Karpas-422 (cell line): ENCODE measurements at regions not wholly inside any gene's neighbourhood (a gene's known extent, or its start where the extent isn't known, plus 50 kb on each side); places are given as distances from the start of the nearest gene placed in this dataset.

Source experiments
- DNase-seq: peaks from one replicate; pipeline ENCODE4 v3.0.0-alpha.2; 2015
- H2AFZ ChIP-seq: fragments of 200-600 bp; sonication (generic); 2 replicates; pipeline ENCODE4 v1.6.1; 2014; ENCODE audit warnings: antibody characterized with exemption, low read length, mixed read lengths
- H3K27ac ChIP-seq: fragments of 200-600 bp; sonication (generic); 2 replicates; pipeline ENCODE4 v1.5.1; 2014; ENCODE audit warnings: mild to moderate bottlenecking, low read length, moderate library complexity
- H3K27me3 ChIP-seq: fragments of 200-600 bp; sonication (generic); 2 replicates; pipeline ENCODE4 v1.6.1; 2014; ENCODE audit warnings: low read length, mixed read lengths
- H3K36me3 ChIP-seq: fragments of 200-600 bp; sonication (generic); 2 replicates; pipeline ENCODE4 v1.6.1; 2014; ENCODE audit warnings: low read length, mixed read lengths; ENCODE audit not compliant: insufficient read depth
- H3K4me1 ChIP-seq: fragments of 200-600 bp; sonication (generic); 2 replicates; pipeline ENCODE4 v1.6.1; 2014; ENCODE audit warnings: mild to moderate bottlenecking, low read length, mixed read lengths
- H3K4me2 ChIP-seq: fragments of 200-600 bp; sonication (generic); 2 replicates; pipeline ENCODE4 v1.6.1; 2014; ENCODE audit warnings: low read length, low read depth, mild to moderate bottlenecking; ENCODE audit not compliant: poor library complexity, severe bottlenecking
- H3K4me3 ChIP-seq: fragments of 200-600 bp; sonication (generic); 2 replicates; pipeline ENCODE4 v1.5.1; 2014; ENCODE audit warnings: mild to moderate bottlenecking, antibody characterized with exemption, low read length, mixed read lengths
- H3K79me2 ChIP-seq: fragments of 200-600 bp; sonication (generic); 2 replicates; pipeline ENCODE4 v1.6.1; 2014; ENCODE audit warnings: mild to moderate bottlenecking, low read length, mixed read lengths
- H3K9ac ChIP-seq: fragments of 200-600 bp; sonication (generic); 2 replicates; pipeline ENCODE4 v1.6.0; 2014; ENCODE audit warnings: low read length
- H3K9me2 ChIP-seq: fragments of 200-600 bp; sonication (generic), shearing (Covaris generic); replicated peaks from 2 replicates; pipeline ENCODE4 v1.6.0; 2014; ENCODE audit warnings: mild to moderate bottlenecking, low read length, moderate library complexity; ENCODE audit not compliant: insufficient read depth
- H3K9me3 ChIP-seq: fragments of 300-700, 200-600 bp; sonication (generic); 2 replicates; pipeline ENCODE4 v1.6.1; 2014; ENCODE audit warnings: low read length, mixed read lengths
- H4K20me1 ChIP-seq: fragments of 200-600 bp; sonication (generic); 2 replicates; pipeline ENCODE4 v1.6.1; 2014; ENCODE audit warnings: mild to moderate bottlenecking, antibody characterized with exemption, low read length, low read depth; ENCODE audit not compliant: insufficient read depth

- DNase-seq = no peak
- Histone ChIP-seq H3K79me2 (no peaks in the 10 kb centered on the region), H3K27ac (no peak overlapping the region), H3K4me3 (no peak overlapping the region), H3K9ac (no peak overlapping the region), H3K9me3 (no peaks in the 10 kb centered on the region), H2AFZ (no peak overlapping the region), H3K4me1 (no peaks in the 10 kb centered on the region), H3K9me2 (no peaks in the 10 kb centered on the region), H3K4me2 (no peak overlapping the region), H3K36me3 (no peaks in the 10 kb centered on the region), H3K27me3 (no peaks in the 10 kb centered on the region), H4K20me1 (no peaks in the 10 kb centered on the region)
Measured at GRCh38 chr5:68725905-68726683, 367.7 kb upstream of the SLC30A5 start.

DNA sequence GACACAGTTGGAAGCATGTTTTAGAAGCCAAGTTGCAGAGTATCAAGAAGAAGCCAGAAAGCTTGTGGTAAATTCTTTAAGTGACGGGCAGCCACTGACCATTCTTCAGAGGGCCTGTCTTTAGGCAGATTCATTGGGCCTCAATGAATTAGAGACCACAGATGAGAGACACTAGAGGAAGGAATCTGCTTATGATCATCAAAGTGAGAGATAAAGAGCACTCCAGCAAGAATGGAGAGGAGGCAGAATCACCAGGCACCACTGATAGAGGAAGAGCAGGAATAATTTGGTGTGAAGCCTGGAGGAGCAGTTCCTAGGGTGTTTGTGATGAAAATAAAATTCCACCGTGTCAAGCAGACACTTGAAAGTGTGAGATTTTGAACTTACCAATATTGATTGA is 365.9 kb upstream of the SLC30A5 start:
- DNase-seq = no peak
- no peak overlapping the region for H2AFZ ChIP-seq
- no peaks in the 10 kb centered on the region for H3K9me3 ChIP-seq
- H3K9me2 ChIP-seq = no peaks in the 10 kb centered on the region
- no peaks in the 10 kb centered on the region for H3K4me1 ChIP-seq
- no peak overlapping the region for H3K27ac ChIP-seq
- H3K4me3 ChIP-seq = no peak overlapping the region
- no peak overlapping the region for H3K9ac ChIP-seq
- H3K4me2 ChIP-seq = no peak overlapping the region
- H3K36me3 ChIP-seq = no peaks in the 10 kb centered on the region
- no peaks in the 10 kb centered on the region for H4K20me1 ChIP-seq
- no peaks in the 10 kb centered on the region for H3K27me3 ChIP-seq
- H3K79me2 ChIP-seq = no peaks in the 10 kb centered on the region

DNA sequence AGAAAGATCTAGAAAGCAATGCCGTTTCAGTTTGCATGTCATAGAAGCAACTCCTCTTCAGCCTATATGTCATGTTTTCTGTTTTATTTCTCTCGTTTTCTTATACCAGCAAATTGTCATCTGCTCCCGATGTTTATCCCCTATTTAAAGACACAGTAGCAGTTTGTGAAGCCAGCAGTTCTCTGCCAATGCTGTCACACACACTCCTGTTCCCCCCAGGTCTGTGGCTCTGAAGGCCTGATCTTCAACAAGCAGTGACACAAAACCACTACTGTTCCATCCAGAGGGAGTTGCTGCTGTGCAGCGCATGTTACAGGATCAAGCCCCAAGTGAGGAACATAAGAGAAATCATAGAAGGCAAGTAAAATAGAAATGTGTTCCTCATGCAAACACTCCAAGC is 364.1 kb upstream of the SLC30A5 start:
- Histone ChIP-seq H3K4me1 (no peaks in the 10 kb centered on the region), H3K9me3 (no peaks in the 10 kb centered on the region), H2AFZ (no peak overlapping the region), H3K79me2 (no peaks in the 10 kb centered on the region), H4K20me1 (no peaks in the 10 kb centered on the region), H3K27ac (no peak overlapping the region), H3K36me3 (no peaks in the 10 kb centered on the region), H3K9me2 (no peaks in the 10 kb centered on the region), H3K9ac (no peak overlapping the region), H3K27me3 (no peaks in the 10 kb centered on the region), H3K4me3 (no peak overlapping the region), H3K4me2 (no peak overlapping the region)
- DNase-seq = no peak

- no peak overlapping the region for H3K4me3 ChIP-seq
- no peaks in the 10 kb centered on the region for H3K9me2 ChIP-seq
- H2AFZ ChIP-seq = no peak overlapping the region
- H3K4me2 ChIP-seq = no peak overlapping the region
- DNase-seq = no peak
- no peak overlapping the region for H3K27ac ChIP-seq
- no peaks in the 10 kb centered on the region for H3K9me3 ChIP-seq
- H3K36me3 ChIP-seq = no peaks in the 10 kb centered on the region
- no peaks in the 10 kb centered on the region for H3K79me2 ChIP-seq
- H3K9ac ChIP-seq = no peak overlapping the region
- no peaks in the 10 kb centered on the region for H3K4me1 ChIP-seq
- H3K27me3 ChIP-seq = no peaks in the 10 kb centered on the region
- no peaks in the 10 kb centered on the region for H4K20me1 ChIP-seq
Measured at GRCh38 chr5:68730220-68730978, 363.4 kb upstream of the SLC30A5 start.

GRCh38 chr5:68730979-68731654 is 362.7 kb upstream of the SLC30A5 start:
- Histone ChIP-seq H3K79me2 (no peaks in the 10 kb centered on the region), H4K20me1 (no peaks in the 10 kb centered on the region), H3K9me3 (no peaks in the 10 kb centered on the region), H2AFZ (no peak overlapping the region), H3K9ac (no peak overlapping the region), H3K4me2 (no peak overlapping the region), H3K4me1 (no peaks in the 10 kb centered on the region), H3K9me2 (no peaks in the 10 kb centered on the region), H3K27me3 (no peaks in the 10 kb centered on the region), H3K36me3 (no peaks in the 10 kb centered on the region), H3K27ac (no peak overlapping the region), H3K4me3 (no peak overlapping the region)
- DNase-seq = no peak

DNA sequence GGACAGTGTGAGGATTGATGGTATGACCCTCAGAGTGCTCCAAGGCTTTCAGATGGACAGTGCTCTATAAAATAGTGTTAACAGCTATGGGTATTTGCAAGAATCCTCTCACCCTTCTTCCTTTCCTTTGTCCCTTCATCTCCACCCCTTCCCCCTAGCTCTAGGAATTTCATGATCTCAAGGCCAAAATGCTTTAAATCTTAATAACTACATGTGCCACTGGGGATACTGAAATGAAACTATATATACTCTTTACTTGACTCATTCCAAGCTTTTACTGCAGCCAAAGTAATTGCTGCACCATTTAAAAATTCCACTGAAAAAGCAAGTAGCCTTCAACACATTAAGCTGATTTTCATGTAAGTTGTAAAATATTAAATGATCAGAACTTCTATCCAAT is 361.6 kb upstream of the SLC30A5 start:
- H3K27me3 ChIP-seq = no peaks in the 10 kb centered on the region
- no peaks in the 10 kb centered on the region for H3K79me2 ChIP-seq
- no peaks in the 10 kb centered on the region for H3K9me2 ChIP-seq
- no peaks in the 10 kb centered on the region for H3K4me1 ChIP-seq
- no peak overlapping the region for H2AFZ ChIP-seq
- DNase-seq = no peak
- H3K36me3 ChIP-seq = no peaks in the 10 kb centered on the region
- no peak overlapping the region for H3K4me3 ChIP-seq
- H4K20me1 ChIP-seq = no peaks in the 10 kb centered on the region
- H3K9me3 ChIP-seq = no peaks in the 10 kb centered on the region
- H3K4me2 ChIP-seq = no peak overlapping the region
- H3K27ac ChIP-seq = no peak overlapping the region
- no peak overlapping the region for H3K9ac ChIP-seq

DNA sequence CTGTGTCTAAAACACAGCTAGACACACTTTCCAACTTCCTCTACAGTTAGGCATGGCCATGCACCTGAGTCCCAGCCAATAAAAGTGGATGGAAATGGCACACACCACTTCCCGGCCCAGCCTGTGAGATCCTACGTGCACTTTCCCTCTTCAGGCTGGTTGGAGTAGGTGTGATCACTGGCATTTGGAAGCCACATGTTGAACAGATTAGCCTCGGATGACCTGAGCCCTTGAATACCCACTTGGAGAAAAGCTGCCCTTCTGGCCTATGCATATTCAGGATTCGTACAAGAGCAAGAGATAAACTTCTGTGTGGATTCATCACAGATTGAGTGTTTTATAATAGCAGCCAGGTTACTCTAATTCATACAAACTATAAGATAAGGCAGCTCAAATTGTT is 359.0 kb upstream of the SLC30A5 start:
- Histone ChIP-seq H2AFZ (no peak overlapping the region), H3K27me3 (no peaks in the 10 kb centered on the region), H3K9me2 (no peaks in the 10 kb centered on the region), H4K20me1 (no peaks in the 10 kb centered on the region), H3K4me3 (no peak overlapping the region), H3K36me3 (no peaks in the 10 kb centered on the region), H3K4me1 (no peaks in the 10 kb centered on the region), H3K9ac (no peak overlapping the region), H3K79me2 (no peaks in the 10 kb centered on the region), H3K27ac (no peak overlapping the region), H3K4me2 (no peak overlapping the region), H3K9me3 (no peaks in the 10 kb centered on the region)
- no peak for DNase-seq

DNA sequence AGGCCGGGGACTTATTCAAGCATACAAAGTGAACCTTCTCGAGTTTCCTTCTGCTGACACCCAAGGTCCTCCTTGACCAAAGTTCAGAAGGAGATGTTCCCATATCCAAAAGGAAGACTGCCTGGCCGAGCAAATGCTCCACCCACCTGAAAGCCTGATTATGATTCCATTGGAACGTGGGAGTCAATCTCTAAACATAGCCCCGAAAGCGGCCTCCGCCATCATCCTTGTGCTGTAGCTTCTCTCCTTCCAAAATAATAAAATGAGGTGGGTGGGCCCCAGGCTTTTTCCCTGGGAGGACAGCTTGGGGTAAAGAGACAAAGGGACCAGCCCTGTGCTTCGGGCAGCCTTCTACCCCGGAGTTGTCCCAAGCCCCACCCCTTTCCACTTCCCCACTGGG is 355.6 kb upstream of the SLC30A5 start:
- DNase-seq = no peak
- H4K20me1 ChIP-seq = no peaks in the 10 kb centered on the region
- no peak overlapping the region for H3K4me3 ChIP-seq
- H3K9me3 ChIP-seq = no peaks in the 10 kb centered on the region
- H3K9ac ChIP-seq = no peak overlapping the region
- no peaks in the 10 kb centered on the region for H3K4me1 ChIP-seq
- no peaks in the 10 kb centered on the region for H3K27me3 ChIP-seq
- H3K27ac ChIP-seq = no peak overlapping the region
- H3K79me2 ChIP-seq = no peaks in the 10 kb centered on the region
- H3K9me2 ChIP-seq = no peaks in the 10 kb centered on the region
- no peak overlapping the region for H3K4me2 ChIP-seq
- no peaks in the 10 kb centered on the region for H3K36me3 ChIP-seq
- no peak overlapping the region for H2AFZ ChIP-seq
